ENCODE measurements at regions not wholly inside any gene's neighbourhood (a gene's known extent, or its start where the extent isn't known, plus 50 kb on each side); places are given as distances from the start of the nearest gene placed in this dataset.

GRCh38 chr5:6829150-6829784, 116.0 kb downstream of the TENT4A start:
- H3K27me3 ChIP-seq (ENCODE audit: insufficient read depth, low read depth, severe bottlenecking) = no peaks in the 10 kb centered on the region
- no peak overlapping the region for H3K4me3 ChIP-seq (ENCODE audit: low read depth, low read length)
- H3K9me3 ChIP-seq (ENCODE audit: severe bottlenecking) = peaks cover 7% of the 10 kb centered on the region
- H3K36me3 ChIP-seq = no peaks in the 10 kb centered on the region
- DNase-seq = no peak
- H3K27ac ChIP-seq = no peak overlapping the region
- TF ChIP-seq, protein P1, sequence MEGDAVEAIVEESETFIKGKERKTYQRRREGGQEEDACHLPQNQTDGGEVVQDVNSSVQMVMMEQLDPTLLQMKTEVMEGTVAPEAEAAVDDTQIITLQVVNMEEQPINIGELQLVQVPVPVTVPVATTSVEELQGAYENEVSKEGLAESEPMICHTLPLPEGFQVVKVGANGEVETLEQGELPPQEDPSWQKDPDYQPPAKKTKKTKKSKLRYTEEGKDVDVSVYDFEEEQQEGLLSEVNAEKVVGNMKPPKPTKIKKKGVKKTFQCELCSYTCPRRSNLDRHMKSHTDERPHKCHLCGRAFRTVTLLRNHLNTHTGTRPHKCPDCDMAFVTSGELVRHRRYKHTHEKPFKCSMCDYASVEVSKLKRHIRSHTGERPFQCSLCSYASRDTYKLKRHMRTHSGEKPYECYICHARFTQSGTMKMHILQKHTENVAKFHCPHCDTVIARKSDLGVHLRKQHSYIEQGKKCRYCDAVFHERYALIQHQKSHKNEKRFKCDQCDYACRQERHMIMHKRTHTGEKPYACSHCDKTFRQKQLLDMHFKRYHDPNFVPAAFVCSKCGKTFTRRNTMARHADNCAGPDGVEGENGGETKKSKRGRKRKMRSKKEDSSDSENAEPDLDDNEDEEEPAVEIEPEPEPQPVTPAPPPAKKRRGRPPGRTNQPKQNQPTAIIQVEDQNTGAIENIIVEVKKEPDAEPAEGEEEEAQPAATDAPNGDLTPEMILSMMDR (IDR thresholded peaks at IDR 0.05; ENCODE audit: low read depth, low read length) = no peak

DNA sequence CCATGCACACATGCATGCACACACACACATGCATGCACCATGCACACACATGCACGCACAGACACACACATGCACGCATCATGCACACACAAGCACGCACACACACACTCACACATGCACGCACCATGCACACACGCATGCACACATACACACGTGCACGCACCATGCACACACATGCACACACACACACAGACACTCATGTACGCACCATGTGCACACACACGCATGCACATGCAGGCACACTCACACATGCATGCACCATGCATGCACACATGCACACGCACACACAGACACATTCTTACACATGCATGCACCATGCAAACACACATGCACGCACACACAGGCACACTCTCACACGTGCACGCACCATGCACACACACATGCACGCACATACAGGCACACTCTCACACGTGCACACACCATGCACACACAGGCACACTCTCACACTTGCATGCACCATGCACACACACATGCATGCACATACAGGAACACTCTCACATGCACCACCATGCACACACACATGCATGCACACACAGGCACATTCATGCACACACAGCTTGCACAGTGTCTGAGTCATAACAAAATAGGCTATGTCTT, 117.5 kb downstream of the TENT4A start:
- no peak for DNase-seq
- Histone ChIP-seq H3K27me3 (ENCODE audit: insufficient read depth, low read depth, severe bottlenecking) (no peaks in the 10 kb centered on the region), H3K4me3 (ENCODE audit: low read depth, low read length) (no peak overlapping the region), H3K9me3 (ENCODE audit: severe bottlenecking) (peaks cover 5% of the 10 kb centered on the region), H3K27ac (no peak overlapping the region), H3K36me3 (no peaks in the 10 kb centered on the region)
- TF ChIP-seq, protein P1 (IDR thresholded peaks at IDR 0.05; ENCODE audit: low read depth, low read length) = no peak

- DNase-seq = peak; percentile 45
- no peak overlapping the region for H3K27ac ChIP-seq
- no peaks in the 10 kb centered on the region for H3K27me3 ChIP-seq (ENCODE audit: insufficient read depth, low read depth, severe bottlenecking)
Observed at GRCh38 chr5:6831678-6832671, 118.7 kb downstream of the TENT4A start.

GRCh38 chr5:6832994-6833393, 119.8 kb downstream of the TENT4A start:
- no peaks in the 10 kb centered on the region for H3K36me3 ChIP-seq
- no peak for DNase-seq
- no peak overlapping the region for H3K4me3 ChIP-seq (ENCODE audit: low read depth, low read length)
- H3K27ac ChIP-seq = no peak overlapping the region
- H3K9me3 ChIP-seq (ENCODE audit: severe bottlenecking) = peaks cover 14% of the 10 kb centered on the region
- no peaks in the 10 kb centered on the region for H3K27me3 ChIP-seq (ENCODE audit: insufficient read depth, low read depth, severe bottlenecking)
- TF ChIP-seq, protein P1 (IDR thresholded peaks at IDR 0.05; ENCODE audit: low read depth, low read length) = no peak

More at GRCh38 chr5:6831678-6832671, 118.7 kb downstream of the TENT4A start:
- H3K4me3 ChIP-seq (ENCODE audit: low read depth, low read length) = no peak overlapping the region
- H3K9me3 ChIP-seq (ENCODE audit: severe bottlenecking) = peaks cover 7% of the 10 kb centered on the region
- TF ChIP-seq, protein P1 (IDR thresholded peaks at IDR 0.05; ENCODE audit: low read depth, low read length) = peak; percentile 50
- no peaks in the 10 kb centered on the region for H3K36me3 ChIP-seq

- Histone ChIP-seq H3K4me3 (ENCODE audit: low read depth, low read length) (no peak overlapping the region), H3K27ac (no peak overlapping the region), H3K27me3 (ENCODE audit: insufficient read depth, low read depth, severe bottlenecking) (no peaks in the 10 kb centered on the region), H3K36me3 (no peaks in the 10 kb centered on the region), H3K9me3 (ENCODE audit: severe bottlenecking) (peaks cover 14% of the 10 kb centered on the region)
- TF ChIP-seq, protein P1 (IDR thresholded peaks at IDR 0.05; ENCODE audit: low read depth, low read length) = no peak
- no peak for DNase-seq
Observed at GRCh38 chr5:6833406-6833805, 120.2 kb downstream of the TENT4A start.
